HG03565 (cell line): ENCODE measurements at regions not wholly inside any gene's neighbourhood (a gene's known extent, or its start where the extent isn't known, plus 50 kb on each side); places are given as distances from the start of the nearest gene placed in this dataset.
A peak's percentile ranks its signal among the peaks of the same experiment; 100 is the strongest.
"Not testable (repeated sequence)": the region's sequence is repeated elsewhere in the genome, so short reads cannot be mapped to it uniquely, and the experiment has no call there.

Source experiments
- ATAC-seq: cut with Tn5 transposase; IDR thresholded peaks from one replicate; pipeline ENCODE4 v1.9.1; 2021; ENCODE audit warnings: mild to moderate bottlenecking, moderate library complexity; ENCODE audit not compliant: unreplicated experiment

- not testable (repeated sequence) for ATAC-seq
These were observed 330.5 kb upstream of the HNRNPA3 start for GRCh38 chr2:176882045-176882444.

GRCh38 chr2:176885001-176885643, 327.5 kb upstream of the HNRNPA3 start:
- ATAC-seq = no peak

- ATAC-seq = no peak
These were observed 326.9 kb upstream of the HNRNPA3 start for GRCh38 chr2:176885661-176886060.

- no peak for ATAC-seq
These were observed 321.5 kb upstream of the HNRNPA3 start for GRCh38 chr2:176891105-176891504.

GRCh38 chr2:176891857-176892256, 320.7 kb upstream of the HNRNPA3 start:
- ATAC-seq = no peak

- ATAC-seq = no peak
These were observed 319.8 kb upstream of the HNRNPA3 start for GRCh38 chr2:176892676-176893226.

- ATAC-seq = no peak
These were observed 317.4 kb upstream of the HNRNPA3 start for GRCh38 chr2:176895158-176895557.

- ATAC-seq = no peak
These were observed 310.1 kb upstream of the HNRNPA3 start for GRCh38 chr2:176902454-176902853.

- ATAC-seq = not testable (repeated sequence)
These were observed 308.5 kb upstream of the HNRNPA3 start for GRCh38 chr2:176904053-176904452.

- no peak for ATAC-seq
These were observed 305.3 kb upstream of the HNRNPA3 start for GRCh38 chr2:176907341-176907740.

GRCh38 chr2:176910828-176911227, 301.8 kb upstream of the HNRNPA3 start:
- ATAC-seq = no peak

GRCh38 chr2:176913955-176914354, 298.6 kb upstream of the HNRNPA3 start:
- no peak for ATAC-seq

- ATAC-seq = no peak
These were observed 298.2 kb upstream of the HNRNPA3 start for GRCh38 chr2:176914371-176914770.

- not testable (repeated sequence) for ATAC-seq
These were observed 290.0 kb upstream of the HNRNPA3 start for GRCh38 chr2:176922545-176922944.

- no peak for ATAC-seq
These were observed 289.4 kb upstream of the HNRNPA3 start for GRCh38 chr2:176923205-176923604.

- no peak for ATAC-seq
These were observed 287.6 kb upstream of the HNRNPA3 start for GRCh38 chr2:176924909-176925534.

- ATAC-seq = no peak
These were observed 286.1 kb upstream of the HNRNPA3 start for GRCh38 chr2:176926453-176926852.

GRCh38 chr2:176929387-176929786, 283.2 kb upstream of the HNRNPA3 start:
- not testable (repeated sequence) for ATAC-seq

- ATAC-seq = peak; percentile 98
These were observed 280.7 kb upstream of the HNRNPA3 start for GRCh38 chr2:176931588-176932563.

- ATAC-seq = no peak
These were observed 278.5 kb upstream of the HNRNPA3 start for GRCh38 chr2:176934131-176934530.

- ATAC-seq = no peak
These were observed 277.7 kb upstream of the HNRNPA3 start for GRCh38 chr2:176934869-176935415.
